SK-N-SH (cell line): ENCODE measurements at regions not wholly inside any gene's neighbourhood (a gene's known extent, or its start where the extent isn't known, plus 50 kb on each side); places are given as distances from the start of the nearest gene placed in this dataset.

ENCODE experiments used
- CTCF ChIP-seq: fragments of 200-600 bp; sonication (generic); IDR thresholded peaks from 2 replicates; pipeline ENCODE4 v1.6.1; 2017; ENCODE audit warnings: antibody characterized with exemption, mild to moderate bottlenecking, moderate library complexity
- EZH2phosphoT487 ChIP-seq: fragments of 200-600 bp; sonication (generic); IDR thresholded peaks from 2 replicates; pipeline ENCODE4 v1.6.1; 2017; ENCODE audit warnings: low read depth, mixed run types, mild to moderate bottlenecking, antibody characterized with exemption, moderate library complexity, borderline replicate concordance
- FOSL2 ChIP-seq: IDR thresholded peaks from 2 replicates; pipeline ENCODE4 v1.4.0; 2012; ENCODE audit warnings: low read depth, mild to moderate bottlenecking, moderate library complexity, borderline replicate concordance
- MAX ChIP-seq: IDR thresholded peaks from 2 replicates; pipeline ENCODE4 v1.4.0; 2012; ENCODE audit warnings: low read depth
- POLR2AphosphoS5 ChIP-seq: IDR thresholded peaks from 2 replicates; pipeline ENCODE4 v1.6.1; 2012; ENCODE audit warnings: low read depth, low read length
- RAD21 ChIP-seq: IDR thresholded peaks from 2 replicates; pipeline ENCODE4 v1.6.1; 2012; ENCODE audit warnings: mild to moderate bottlenecking, low read length
- SMC3 ChIP-seq: IDR thresholded peaks from 2 replicates; pipeline ENCODE4 v1.6.1; 2012; ENCODE audit warnings: low read depth, low read length, improper control_type of control experiment
- TAF1 ChIP-seq: IDR thresholded peaks from 2 replicates; pipeline ENCODE4 v1.6.1; 2012; ENCODE audit warnings: low read depth, mild to moderate bottlenecking, low read length, moderate library complexity, borderline replicate concordance
- TCF12 ChIP-seq: IDR thresholded peaks from 2 replicates; pipeline ENCODE4 v1.4.0; 2012
- ZBTB33 ChIP-seq: IDR thresholded peaks from 2 replicates; pipeline ENCODE4 v1.4.0; 2012; ENCODE audit warnings: low read depth, borderline replicate concordance

GRCh38 chr6:45736134-45736533 is 279.5 kb downstream of the CLIC5 start:
- TF ChIP-seq ZBTB33, result no peak
- TF ChIP-seq TAF1, result no peak
- TF ChIP-seq CTCF, result no peak
- no peak for TF ChIP-seq SMC3
- TF ChIP-seq MAX, result no peak
- no peak for TF ChIP-seq FOSL2
- no peak for TF ChIP-seq POLR2AphosphoS5
- no peak for TF ChIP-seq TCF12
- no peak for TF ChIP-seq EZH2phosphoT487
- TF ChIP-seq RAD21, result no peak
